ENCODE measurements at regions not wholly inside any gene's neighbourhood (a gene's known extent, or its start where the extent isn't known, plus 50 kb on each side); places are given as distances from the start of the nearest gene placed in this dataset.

- Histone ChIP-seq H3K79me1 (ENCODE audit: low read depth in 1 of 2, low read length in 2 of 2) (no peaks in the 10 kb centered on the region), H3K27me3 (ENCODE audit: control insufficient read depth, insufficient read depth, low read length) (no peaks in the 10 kb centered on the region; the same call in 1 of the 2 replicates), H3K4me3 (ENCODE audit: insufficient read depth, low read depth, low read length) (no peak overlapping the region), H4K5ac (ENCODE audit: low read depth, low read length) (no peak overlapping the region), H3K4me1 (ENCODE audit: control insufficient read depth, insufficient read depth, low read length) (no peaks in the 10 kb centered on the region), H3K56ac (ENCODE audit: extremely low read depth, insufficient read depth, low read length) (no peak overlapping the region), H2BK15ac (ENCODE audit: low read depth, low read length) (no peak overlapping the region), H3K9ac (ENCODE audit: low read depth, low read length) (no peak overlapping the region), H3K4ac (ENCODE audit: low read depth, low read length) (no peak overlapping the region), H3K14ac (replicated peaks; ENCODE audit: low read depth, low read length) (no peak overlapping the region), H2BK5ac (ENCODE audit: low read depth, low read length, poor library complexity, severe bottlenecking) (no peak overlapping the region), H3K9me3 (ENCODE audit: control insufficient read depth, insufficient read depth, low read length) (no peaks in the 10 kb centered on the region), H3K27ac (ENCODE audit: insufficient read depth, low read length) (no peak overlapping the region), H3K9me1 (ENCODE audit: insufficient read depth, low read length) (no peaks in the 10 kb centered on the region; the same call in 1 of the 2 replicates), H2BK20ac (ENCODE audit: low read depth, low read length) (no peak overlapping the region), H2AK5ac (ENCODE audit: low read depth, low read length) (no peak overlapping the region), H3K36me3 (ENCODE audit: control insufficient read depth, insufficient read depth, low read length) (no peaks in the 10 kb centered on the region), H2AK9ac (replicated peaks; ENCODE audit: low read depth, low read length, poor library complexity) (no peak overlapping the region), H3K18ac (ENCODE audit: low read depth, low read length) (no peak overlapping the region), H2AFZ (replicated peaks; ENCODE audit: low read length, poor library complexity) (no peak overlapping the region), H4K8ac (ENCODE audit: low read depth in 2 of 2, low read length in 2 of 2) (no peak overlapping the region), H3K23ac (ENCODE audit: low read depth, low read length) (no peak overlapping the region), H4K20me1 (ENCODE audit: insufficient read depth, low read length) (no peaks in the 10 kb centered on the region), H4K91ac (ENCODE audit: insufficient read depth, low read depth, low read length) (no peak overlapping the region), H3K4me2 (ENCODE audit: low read depth, low read length) (no peak overlapping the region), H2BK120ac (ENCODE audit: low read depth, low read length) (no peak overlapping the region)
- CTCF ChIA-PET: no interaction called here
- in situ Hi-C loops (cut with MboI; ENCODE audit: low sequenced_read_pairs): no loop called here
- 83% methylated on average over 1 of the region's 1 CpG; no CpG with 5 or more reads in 1 of the 2 experiments for WGBS, 2 experiments (ENCODE audit: extremely low coverage in 2 of 2, insufficient read length in 1 of 2)
- dilution Hi-C loops (cut with HindIII; ENCODE audit: low sequenced_read_pairs, unreplicated experiment): no loop called here
- intact Hi-C loops (cut with micrococcal nuclease): no loop called here
- BruUV-seq (replicated peaks): no TSS peak
- TF ChIP-seq ELK1 (IDR thresholded peaks at IDR 0.05; ENCODE audit: borderline replicate concordance, low read depth, low read length): no peak
- 0 out of 2 replicates have a peak, but pooled peaks have one; percentile 4 for TF ChIP-seq CTCF (conservative IDR thresholded peaks at IDR 0.05; ENCODE audit: low read depth, low read length)
- DNase-seq: peak; percentile 43
- POLR2A ChIA-PET (ENCODE audit: unreplicated experiment): no interaction called here
- peak; percentile 44; the same call in 1 of the 2 replicates for ATAC-seq (ENCODE audit: low read depth)
These were observed 61.4 kb upstream of the RANBP3L start for GRCh38 chr5:36363101-36363500.

Measured in IMR-90 (cell line).